Cerebellar nuclear complex (tissue), 1 donor: ENCODE measurements at regions not wholly inside any gene's neighbourhood (a gene's known extent, or its start where the extent isn't known, plus 50 kb on each side); places are given as distances from the start of the nearest gene placed in this dataset.

ENCODE experiments used
- DNase-seq, 2 experiments: peaks; one replicate each; lab custom pipeline; 2025; lab: John Stamatoyannopoulos, UW

DNA sequence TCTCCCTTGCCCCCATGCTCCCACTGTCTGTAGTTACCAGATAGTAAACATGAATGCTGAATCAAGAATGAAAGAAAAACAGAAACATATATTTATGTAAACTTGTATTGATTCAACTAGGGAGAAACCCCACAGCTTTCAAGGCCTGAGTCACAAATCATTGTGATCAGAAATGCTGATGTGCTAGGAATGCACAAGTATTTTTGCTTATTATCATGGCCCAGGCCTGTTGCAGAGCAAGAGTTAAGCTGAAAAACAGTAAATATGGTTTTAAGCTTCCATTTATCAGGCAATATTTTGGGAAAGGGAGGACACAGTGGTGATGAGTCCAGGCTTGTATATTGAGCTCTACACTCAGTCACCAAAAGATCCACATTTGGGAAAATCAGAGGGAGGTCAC lies 669.6 kb downstream of the DIAPH3 start:
- DNase-seq: no peak

DNA sequence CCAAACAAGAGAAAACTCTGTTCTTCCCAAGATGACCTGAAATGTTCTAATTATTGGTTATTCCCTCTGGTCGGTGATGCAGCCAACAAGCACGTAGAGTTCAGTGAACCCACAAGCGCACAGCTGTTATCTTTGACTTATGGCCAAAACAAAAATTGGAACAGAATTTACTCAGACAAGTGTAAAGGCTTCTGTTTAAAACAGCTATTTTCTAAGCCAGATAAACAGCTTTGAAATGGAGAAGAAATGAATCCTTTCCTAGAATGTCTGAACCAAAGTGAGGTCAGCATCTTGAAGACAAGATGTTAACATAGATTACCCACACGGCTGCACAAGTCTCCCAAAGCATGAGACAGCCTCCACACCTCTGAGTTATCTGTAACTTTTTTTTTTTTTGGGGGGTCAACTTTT lies 669.2 kb downstream of the DIAPH3 start:
- DNase-seq: peak in 1 of 2 experiments; percentile 0

DNA sequence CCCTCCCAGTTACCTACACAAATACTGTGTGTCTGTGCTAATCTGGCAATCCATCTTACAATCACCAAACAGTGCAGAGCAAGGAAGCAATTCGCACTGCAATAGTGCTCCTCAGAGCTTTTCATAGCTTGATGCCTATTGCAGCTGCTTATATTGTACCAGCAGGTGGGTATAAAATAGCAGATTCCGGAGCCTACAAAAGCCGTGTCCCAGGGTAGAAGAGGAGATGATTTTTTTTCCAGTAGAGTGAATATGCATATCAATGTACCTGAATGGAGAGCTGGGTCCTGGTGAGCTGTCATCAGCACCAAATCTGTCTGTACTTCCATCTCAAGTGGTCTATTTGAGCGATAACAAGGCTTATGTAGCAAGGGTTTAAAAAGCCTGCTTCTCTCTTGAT lies 668.4 kb downstream of the DIAPH3 start:
- DNase-seq: no peak

DNA sequence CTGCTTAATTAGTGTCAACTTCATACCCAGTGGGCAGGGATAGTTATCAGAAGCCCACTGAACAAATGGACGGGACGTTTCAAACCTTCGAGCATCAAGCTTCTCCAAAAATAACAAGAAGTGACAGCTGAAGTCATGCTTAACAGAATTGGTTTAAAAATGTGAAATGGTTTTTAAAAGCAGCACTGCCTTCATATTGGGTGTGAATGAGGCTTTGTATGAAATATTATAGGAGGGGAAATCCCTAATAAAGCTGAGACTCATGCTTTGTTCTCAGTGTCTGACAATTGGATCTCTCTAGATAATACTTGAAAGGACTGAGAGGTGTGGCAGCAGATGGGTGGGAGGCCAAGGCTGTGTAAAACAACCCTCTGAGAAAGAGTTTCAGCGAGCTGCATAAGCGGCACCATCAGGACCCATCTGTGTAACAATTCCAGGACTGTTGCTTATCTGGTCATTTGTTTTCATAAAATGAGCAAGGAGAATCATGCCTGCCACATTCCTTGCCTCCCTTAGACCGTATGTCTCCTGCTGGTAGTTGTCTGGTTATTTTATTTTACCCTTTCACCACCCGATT lies 667.7 kb downstream of the DIAPH3 start:
- DNase-seq: no peak

DNA sequence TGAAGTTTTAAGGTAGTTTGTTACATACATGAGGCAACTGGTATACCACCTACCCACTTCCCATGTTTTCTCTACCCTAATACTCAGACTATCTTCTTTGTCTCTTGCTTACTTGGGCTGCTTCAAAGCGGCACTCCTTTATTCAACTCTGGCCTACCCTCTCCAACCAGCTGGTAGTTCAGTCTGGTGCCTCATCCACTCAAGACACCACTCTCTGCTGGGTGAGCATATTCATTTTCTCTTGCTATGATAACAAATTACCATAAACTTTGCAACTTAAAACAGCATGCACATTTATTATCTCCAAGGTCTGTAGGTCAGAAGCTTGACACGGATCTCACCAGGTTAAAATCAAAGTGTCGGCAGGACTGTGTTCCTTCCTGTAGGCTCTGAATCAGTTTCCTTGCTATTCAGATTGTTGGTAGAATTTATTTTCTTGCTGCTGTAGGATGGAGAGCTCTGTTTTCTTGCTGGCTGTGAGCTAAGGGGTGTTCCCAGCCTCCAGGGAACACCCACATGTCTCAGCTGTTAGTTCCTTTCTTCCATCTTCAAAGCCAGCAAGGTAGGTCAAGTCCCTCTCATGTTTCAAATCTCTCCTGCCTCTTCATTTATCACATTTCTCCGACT lies 666.0 kb downstream of the DIAPH3 start:
- no peak for DNase-seq

DNA sequence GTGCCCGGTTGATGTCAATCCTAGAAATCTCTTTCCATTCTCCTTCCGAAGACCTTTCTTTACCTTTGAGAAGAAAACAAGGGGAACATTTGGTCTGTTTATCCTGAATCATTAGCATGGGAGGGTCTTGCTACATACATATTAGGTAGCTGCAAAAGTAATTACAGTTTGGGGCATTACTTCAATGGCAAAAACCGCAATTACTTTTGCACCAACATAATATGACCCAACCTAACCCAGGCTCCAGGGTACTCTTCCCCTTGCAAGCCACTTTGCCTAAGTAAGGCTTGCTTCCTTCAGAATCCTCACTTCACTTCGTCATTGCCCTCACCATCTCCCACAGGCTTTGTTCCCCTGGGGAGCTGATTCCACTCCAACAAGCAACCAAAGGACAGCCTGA lies 662.7 kb downstream of the DIAPH3 start:
- DNase-seq: no peak

DNA sequence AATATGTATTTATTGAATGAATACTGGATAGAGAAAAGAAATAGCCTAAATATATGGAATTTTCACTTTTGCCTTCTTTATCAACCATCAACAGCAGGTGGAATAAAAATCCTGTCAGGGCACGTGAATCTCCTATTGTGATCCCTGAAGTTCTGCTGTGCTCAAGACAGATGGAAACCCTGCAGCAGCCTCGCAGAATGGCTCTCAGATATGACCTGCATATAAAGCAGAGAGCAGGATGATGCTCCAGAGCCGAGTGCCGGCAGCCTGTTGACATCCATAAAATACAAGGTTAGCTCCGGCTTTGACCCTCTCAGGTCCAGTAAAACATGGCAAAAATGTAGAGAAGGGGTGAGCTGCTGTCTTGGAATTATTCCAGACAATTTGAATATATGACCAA lies 659.3 kb downstream of the DIAPH3 start:
- no peak for DNase-seq

DNA sequence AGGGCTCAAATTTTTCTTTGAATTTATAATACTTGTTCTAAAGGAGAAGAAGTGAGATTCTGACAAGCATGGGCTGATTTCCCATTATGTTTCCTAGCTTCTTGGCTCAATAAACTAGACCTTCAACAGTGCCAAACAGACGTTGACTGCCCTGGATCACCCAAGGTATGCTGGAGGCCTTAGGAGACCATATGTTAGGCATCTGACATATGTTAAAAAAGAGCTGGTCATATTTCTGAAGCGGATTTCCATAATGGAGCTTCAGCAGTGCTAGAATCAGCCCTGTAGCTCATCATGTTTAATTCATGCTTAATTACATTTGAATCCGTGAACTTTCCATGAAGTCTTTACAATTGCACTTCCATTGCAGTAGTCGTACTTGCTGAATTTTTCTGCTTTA lies 653.3 kb downstream of the DIAPH3 start:
- peak in 1 of 2 experiments; percentile 7 for DNase-seq

DNA sequence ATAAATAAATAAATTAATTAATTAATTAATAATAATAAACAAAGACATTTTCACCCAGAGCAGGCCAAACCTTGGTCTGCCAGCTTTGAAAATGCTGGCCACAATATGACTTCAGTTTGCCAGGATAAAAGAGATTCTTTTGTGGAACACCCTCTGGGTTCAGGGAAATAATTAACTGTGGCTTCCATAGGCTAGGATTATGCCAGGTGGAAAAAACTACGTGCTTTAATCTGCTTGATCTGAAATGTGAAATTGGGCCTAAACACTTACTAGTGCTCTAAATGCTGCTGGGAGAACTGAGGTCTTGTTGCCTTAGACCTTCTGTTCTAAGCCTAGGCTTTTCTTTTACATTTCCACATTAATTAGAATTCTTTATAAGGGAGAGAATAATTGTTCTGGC lies 650.0 kb downstream of the DIAPH3 start:
- DNase-seq: peak in 1 of 2 experiments; percentile 1

DNA sequence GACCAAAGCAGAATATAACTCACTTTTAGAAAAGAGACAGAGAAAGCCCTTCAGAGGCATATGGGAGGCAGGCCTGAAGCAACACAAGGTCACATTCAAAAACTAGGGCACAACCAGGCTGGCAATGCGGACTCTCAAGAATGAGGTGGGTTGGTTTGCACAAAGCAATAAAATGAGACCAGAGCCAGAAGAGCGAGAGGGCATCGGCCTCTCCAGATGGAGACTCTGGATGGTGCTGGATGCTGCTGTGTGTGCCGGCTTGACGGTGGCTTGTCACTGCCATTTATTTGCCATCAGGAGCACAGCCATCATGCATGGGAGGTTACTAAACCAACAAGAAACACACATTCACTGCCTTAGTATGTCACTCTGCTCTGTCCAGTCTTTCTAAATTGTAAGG lies 649.4 kb downstream of the DIAPH3 start:
- peak in 1 of 2 experiments; percentile 34 for DNase-seq

DNA sequence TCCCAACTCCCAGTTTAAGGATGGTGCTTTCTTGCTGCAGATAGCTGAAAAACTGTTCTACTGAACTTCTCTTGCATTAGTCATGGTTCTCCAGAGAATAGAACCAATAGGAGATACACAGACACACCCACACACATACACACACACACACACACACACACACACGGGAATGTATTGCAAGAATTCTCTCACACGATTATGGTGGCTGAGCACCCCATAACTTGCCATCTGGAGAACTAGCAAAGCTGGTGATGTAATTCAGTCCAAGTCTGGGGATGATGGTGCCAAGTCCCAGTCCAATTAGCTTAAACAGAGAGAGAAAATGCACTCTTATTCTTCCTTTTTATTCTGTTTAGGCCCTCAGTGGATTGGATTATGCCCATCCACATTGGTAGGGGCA lies 643.9 kb downstream of the DIAPH3 start:
- no peak for DNase-seq

DNA sequence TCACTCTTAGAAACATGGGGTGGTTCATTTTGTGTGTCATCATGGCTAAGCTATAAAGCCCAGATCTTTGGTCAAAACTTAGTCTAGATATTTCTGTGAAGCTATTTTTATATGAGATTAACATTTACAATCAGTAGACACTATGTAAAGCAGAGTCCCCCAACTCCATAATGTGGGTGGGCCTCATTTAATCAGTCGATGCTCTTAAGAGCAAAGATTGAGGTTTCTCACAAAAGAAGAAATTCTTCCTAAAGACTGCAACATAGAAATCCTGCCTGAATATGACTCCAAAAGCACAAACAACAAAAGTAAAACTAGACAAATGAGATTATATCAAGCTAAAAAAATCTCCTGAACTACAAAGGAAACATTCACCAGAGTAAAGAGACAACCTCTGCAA lies 642.2 kb downstream of the DIAPH3 start:
- no peak for DNase-seq

DNA sequence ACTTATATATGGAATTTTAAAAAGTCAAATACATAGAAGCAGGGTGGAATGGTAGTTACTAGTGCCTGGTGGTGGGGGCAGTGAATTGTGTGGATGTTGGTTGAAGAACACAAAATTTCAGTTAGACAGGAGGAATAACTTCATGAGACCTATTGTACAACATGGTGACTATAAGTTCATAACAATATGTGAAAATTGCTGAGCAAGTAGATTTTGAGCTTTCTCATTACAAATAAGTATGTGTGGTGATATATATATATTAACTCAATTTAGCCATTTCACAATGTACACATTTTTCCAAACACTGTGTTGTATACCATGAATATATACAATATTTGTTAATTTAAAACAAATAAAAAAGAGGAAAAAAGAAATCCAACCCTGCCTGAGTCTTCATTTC lies 641.1 kb downstream of the DIAPH3 start:
- no peak for DNase-seq

DNA sequence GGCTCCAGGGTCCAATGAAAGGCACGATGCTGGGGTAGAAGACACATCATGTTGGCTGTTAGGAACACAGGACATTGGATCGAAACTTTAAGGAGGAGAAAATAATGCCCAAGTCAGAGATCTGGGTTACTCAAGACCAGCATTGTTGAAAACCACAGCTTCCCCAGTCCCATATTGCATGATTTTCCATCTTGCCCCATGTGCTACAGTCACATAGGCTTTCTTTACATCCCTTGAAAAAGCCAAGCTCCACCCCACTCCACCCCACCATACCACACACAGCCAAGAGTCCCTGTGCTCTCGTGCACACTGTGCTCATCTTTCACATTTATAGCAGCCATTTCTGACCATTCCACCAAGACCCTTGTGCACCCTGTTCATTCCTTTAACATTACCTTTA lies 636.2 kb downstream of the DIAPH3 start:
- no peak for DNase-seq

DNA sequence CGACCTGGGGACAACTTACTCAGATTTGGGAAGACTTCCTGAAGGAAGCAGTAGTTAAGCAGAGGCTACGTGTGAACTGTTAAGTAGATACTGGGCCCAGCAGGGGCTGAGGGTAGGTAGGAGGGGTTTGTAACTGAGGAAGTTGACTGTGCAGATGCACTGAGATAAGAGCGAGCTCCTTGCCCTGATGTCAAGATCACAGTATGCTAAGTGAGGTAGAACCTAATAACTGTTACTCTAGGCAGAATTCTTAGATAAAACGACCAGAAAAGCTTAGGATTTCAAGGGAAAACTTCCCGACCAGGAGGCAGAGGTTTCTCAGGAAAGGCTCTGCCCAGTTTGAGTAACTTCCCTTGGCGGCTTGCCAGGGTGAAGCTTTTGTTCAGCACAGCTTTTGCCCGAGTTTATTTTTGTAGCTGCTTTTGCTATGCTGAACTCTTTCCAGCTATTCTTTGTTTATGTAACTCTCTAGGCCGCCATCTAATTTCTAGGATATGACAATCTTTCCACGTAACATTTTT lies 632.1 kb downstream of the DIAPH3 start:
- DNase-seq: no peak

DNA sequence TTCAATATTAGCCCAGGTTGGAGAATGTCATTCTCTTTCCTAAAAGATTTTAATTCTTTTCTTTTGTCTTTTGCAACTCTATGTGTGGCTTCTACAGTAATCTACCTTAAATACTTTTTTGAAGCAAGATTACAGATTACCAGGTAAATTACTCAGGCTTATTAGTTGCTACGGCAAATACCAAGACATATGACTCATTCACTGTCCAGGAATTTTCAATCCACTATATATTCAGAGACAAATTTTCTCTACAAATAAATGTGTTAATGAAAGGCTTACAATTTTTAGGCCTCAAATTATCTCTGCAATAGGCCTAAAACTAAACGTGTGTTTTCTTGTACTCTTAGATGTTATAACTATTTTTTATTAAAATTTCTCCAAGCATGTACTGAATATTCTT lies 631.3 kb downstream of the DIAPH3 start:
- no peak for DNase-seq

DNA sequence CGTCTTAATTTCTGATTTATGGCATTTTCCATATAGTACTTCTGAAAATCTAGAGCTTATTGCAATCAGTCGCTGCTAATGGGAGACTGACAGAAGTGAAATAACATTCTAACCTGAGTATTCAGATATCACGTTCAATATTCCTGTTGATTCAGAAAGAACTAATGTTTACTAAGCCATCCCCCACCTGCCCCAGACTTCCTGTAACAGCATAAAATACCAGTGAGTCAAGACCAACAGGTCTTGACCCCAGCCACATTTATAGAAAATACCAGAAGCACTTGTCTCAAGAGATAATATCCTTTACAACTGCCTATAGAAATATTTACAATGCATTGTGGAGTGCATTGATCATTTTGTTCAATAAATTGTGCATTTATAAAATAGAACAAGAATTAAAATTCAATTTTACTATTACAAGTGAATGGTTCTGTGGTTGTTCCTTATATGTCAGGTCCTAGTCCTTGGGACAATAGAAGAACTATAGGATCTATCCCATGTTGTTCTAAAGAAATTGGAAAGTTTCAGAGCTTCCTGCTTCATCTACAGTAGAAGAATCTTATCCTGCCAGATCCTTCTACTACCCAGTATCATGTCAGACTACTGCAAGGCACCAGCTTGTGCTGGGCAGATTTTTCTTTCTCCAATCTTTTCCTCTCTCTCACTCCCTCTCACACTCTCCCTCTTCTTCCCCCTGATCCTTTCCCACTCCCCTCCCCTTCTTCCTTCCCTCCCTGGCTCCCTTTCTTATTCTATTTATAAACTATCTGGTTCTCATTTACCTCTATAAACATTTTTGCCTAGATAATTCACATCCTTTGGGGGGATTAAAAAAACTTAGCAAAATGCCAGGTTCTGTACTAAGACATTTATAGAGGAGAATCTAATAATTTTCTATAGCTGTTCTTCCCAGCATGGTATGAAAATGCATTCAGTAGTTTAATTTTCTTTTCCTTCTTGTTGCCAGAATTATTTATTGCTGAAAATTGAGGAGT lies 629.9 kb downstream of the DIAPH3 start:
- no peak for DNase-seq

DNA sequence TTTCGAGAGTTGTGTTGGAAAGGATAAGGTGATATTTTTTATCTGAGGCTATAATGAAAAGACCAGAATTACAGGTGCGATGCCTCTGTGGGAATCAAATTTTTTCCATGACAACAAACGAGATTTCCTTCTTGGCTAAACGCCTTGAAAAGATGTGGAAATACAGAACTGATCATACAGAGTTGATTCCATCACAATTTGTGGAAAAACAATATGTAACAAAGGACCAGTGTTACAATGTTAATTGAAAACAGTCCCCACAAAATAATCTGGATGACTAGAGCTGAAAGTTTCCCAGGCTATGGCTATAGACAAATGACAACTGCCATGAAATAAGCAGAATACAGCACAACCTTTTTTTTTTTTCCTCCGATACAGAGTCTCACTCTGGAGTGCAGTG lies 628.9 kb downstream of the DIAPH3 start:
- DNase-seq: no peak

DNA sequence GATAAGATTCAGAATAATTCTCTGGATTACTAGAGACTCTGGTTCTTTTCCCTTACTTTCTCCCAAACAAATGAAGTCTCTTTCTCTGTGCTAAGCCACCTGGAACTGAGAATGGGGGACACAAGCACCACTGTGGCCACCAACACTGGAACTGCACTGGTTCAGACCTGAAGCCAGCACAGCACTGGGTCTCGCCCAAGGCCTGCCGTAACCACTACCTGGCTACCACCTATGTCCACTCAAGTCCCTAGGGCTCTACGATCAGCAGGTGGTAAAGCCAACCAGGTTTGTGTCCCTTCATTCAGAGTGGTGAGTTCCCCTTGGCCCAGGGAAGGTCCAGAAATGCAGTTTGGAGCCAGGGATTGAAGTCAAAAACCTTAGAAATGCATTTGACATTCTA lies 626.2 kb downstream of the DIAPH3 start:
- DNase-seq: no peak

DNA sequence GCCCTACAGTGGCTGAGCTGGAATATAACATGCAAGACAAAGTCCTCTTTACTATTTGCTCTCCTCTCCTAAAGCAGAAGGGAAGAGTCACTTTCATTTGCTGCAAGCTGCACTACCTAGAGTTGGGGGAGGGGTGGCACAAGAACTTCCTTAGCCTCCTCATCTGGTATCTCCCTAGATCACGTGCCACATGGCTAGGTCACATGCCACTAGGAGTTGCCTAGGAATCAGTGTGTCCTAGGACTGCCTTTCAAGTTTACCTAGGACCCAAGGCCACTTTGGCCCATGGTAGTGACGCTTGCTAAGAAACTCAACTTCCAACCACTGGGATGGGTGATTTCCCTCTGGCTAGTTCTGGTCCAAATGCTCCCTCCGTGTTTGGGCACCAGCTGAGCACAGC lies 625.2 kb downstream of the DIAPH3 start:
- DNase-seq: no peak

DNA sequence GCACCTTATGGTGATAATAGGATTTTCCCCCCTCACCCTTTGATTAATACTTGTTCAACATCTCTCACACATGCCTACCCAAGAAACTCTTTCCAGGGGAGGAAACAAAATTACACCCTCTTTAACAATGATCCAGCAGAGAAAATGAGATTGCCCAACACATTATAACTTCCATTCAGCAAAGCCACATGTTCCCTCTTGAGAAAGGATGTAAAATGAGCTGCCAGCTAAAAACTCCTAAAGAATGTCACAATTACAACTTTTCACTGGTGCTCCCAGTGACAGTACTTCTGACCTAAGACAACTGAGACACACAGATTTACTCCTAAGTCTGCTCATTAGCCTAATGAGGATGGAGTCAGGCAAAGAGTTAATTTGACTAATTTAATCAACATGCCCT lies 621.4 kb downstream of the DIAPH3 start:
- DNase-seq: no peak

DNA sequence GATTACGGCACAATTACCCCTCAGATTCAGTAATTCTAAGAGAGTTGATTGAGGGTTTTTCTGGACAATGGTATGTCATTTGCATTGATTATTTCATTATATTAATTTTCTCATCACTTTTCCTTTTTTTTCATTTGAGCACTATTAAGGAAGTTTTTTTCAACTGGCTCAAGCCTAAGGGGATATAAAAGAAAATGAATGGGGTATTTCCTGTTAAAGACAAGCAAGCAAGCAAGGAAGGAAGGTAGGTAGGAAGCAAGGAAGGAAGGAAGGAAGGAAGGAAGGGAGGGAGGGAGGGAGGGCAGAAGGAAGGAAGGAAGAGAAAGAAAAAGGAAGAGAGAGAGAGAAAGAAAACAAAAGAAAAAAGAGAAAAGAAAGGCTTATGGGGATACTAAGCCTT lies 620.3 kb downstream of the DIAPH3 start:
- no peak for DNase-seq

DNA sequence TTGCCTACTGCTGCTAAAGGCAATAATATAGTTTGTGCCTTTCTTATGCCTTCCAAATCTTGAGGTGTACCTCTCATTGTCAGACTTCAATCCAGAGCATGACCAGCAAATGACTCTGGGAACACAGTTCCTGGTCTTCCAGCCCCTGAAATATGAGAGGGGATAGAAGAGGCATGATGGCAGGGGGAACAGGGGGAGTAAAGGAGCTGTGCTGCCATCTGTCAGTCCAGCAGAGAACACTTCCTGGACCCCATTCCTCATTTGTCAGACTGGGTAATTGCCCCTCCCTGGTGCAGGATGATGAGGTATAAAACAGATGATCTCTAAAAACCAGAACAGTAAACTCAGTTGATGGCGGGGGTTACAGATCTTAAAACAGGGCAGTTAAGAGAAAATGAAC lies 618.7 kb downstream of the DIAPH3 start:
- no peak for DNase-seq
